GM08714 (cell line): ENCODE measurements at regions not wholly inside any gene's neighbourhood (a gene's known extent, or its start where the extent isn't known, plus 50 kb on each side); places are given as distances from the start of the nearest gene placed in this dataset.

Experiments used
- H3K4me3 ChIP-seq: fragments of 200-500 bp; sonication (Bioruptor generic); 2 replicates; pipeline ENCODE4 v1.5.1; 2014; ENCODE audit warnings: mild to moderate bottlenecking, low read length, inconsistent platforms
- ZNF274 ChIP-seq: IDR thresholded peaks from 2 replicates; pipeline ENCODE4 v1.6.1; 2012; ENCODE audit warnings: mild to moderate bottlenecking, low read depth, low read length

DNA sequence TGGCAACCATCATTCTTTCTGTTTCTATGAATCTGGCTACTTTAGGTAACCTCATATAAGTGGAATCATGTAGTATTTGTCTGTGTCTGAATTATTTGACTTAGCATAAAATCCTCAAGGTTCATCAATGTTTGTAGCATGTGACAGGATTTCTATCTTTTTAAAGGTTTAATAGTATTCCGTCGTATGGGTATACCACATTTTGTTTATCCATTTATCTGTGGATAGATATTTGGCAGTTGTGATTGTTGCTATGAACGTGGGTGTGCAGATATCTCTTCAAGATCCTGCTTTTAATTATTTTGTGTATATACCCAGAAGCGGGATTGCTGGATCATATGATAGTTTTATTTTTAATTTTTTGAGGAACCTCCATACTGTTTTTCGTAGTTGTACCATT lies 421.7 kb downstream of the PCNX1 start:
- TF ChIP-seq ZNF274 = no peak
- H3K4me3 ChIP-seq = no peak overlapping the region

DNA sequence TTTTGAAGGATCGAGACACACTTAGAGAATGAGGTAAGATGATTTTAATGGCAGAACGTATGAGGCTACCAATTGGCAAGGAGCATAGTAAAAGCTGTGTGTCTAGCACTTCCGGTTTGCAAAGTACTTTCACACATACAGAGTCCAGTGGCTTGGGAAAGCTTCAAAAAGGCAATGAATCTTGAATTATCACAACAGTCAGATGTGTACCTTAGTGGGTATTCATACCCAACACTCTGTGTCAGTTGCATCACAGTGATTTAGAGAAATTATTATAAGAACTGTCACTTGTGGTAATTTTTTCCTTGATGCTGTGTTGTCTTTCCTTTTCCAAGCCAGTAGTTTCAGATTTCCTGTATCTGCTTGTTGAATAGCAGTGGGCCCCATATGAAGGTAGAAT lies 424.1 kb downstream of the PCNX1 start:
- H3K4me3 ChIP-seq = no peak overlapping the region
- TF ChIP-seq ZNF274 = no peak

DNA sequence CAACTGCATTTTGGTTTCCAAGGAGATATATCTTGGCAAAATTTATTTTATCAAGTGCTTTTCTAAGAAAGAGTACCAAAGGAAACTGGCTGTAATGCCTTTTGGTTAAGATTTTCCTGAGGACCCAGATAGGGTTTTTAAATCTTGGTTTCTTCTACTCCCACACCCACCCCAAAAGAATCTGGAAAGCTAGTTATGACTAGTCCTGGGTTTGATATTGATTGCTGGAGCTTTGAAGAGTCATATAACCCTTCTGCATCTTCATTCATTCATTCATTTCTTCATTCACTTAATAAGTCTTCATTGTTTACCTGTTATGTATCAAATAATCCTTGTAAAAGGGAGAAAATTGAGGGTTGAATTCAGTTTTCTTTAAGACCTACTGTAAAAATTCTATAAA lies 425.2 kb downstream of the PCNX1 start:
- H3K4me3 ChIP-seq = no peak overlapping the region
- no peak for TF ChIP-seq ZNF274

DNA sequence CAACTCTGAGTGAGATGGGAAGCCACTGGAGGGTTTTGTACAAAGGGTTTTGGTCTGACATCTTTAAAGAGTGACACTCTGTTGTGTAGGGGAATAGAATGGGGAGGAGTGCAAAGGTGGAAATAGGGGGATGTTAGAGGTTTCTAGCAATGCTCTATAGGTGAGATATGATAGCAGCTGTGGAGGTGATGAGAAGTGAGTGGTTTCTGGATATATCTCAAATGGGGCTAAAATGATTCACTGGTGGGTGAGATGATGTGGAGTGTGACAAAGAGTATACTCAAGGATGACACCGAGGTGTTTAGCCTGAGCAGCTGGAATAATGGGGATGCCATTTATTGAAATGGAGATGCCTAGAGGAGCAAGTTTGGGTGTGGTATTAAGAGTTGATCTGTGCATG lies 426.4 kb downstream of the PCNX1 start:
- no peak for TF ChIP-seq ZNF274
- H3K4me3 ChIP-seq = no peak overlapping the region

DNA sequence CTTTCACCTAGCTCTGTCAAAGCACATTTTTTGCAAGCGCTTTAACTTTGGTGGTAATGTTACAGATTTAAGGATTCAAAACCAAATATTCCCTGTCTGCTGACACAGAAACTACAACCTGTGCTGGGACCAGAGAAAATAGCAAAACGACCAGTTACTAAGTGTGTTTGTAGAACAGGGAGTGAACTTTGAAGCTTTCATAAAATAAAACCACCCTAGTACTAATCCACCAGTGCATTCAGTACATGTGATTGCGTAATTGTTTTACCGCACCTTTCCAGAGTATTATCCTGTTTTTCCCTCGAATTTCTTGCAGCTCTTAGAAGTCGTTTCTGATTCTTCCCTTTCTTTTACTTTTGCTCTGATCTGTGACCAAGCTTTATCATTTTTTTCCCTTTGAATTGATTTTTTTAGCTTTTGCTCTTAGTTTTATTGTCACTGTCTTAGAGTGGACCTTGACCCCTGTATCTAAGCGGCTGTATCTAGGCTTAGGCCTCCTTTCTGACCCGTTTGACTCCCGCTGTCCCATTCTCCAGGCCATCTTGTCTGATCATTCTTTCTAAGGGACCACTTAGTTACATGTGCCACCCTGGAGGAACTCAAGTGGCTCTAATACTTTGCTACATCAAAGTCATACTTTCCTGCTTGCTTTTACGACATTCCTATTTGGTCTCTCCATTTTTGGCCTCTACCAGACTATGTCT lies 429.4 kb downstream of the PCNX1 start:
- H3K4me3 ChIP-seq = no peak overlapping the region

DNA sequence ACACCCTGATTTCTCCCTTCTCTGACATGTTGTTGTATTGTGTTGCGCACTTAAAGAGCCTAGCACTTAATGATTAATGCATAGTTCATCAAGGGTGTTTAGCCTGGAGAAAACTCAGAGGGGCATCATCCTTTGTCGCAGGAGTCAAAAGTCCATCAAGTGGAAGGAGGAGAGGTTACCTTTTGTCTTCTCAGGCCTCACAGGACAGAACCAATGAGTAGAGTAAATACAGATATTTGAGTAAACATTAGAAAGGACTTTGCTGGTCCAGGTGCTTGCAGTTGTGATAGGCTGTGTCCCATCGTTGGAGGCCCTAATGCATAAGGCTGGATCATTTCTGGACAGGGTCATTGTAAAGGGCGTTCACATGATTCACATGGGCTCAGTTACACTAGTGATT lies 430.9 kb downstream of the PCNX1 start:
- TF ChIP-seq ZNF274 = no peak
- no peak overlapping the region for H3K4me3 ChIP-seq

More for the DNA sequence above, 429.4 kb downstream of the PCNX1 start:
- no peak for TF ChIP-seq ZNF274

DNA sequence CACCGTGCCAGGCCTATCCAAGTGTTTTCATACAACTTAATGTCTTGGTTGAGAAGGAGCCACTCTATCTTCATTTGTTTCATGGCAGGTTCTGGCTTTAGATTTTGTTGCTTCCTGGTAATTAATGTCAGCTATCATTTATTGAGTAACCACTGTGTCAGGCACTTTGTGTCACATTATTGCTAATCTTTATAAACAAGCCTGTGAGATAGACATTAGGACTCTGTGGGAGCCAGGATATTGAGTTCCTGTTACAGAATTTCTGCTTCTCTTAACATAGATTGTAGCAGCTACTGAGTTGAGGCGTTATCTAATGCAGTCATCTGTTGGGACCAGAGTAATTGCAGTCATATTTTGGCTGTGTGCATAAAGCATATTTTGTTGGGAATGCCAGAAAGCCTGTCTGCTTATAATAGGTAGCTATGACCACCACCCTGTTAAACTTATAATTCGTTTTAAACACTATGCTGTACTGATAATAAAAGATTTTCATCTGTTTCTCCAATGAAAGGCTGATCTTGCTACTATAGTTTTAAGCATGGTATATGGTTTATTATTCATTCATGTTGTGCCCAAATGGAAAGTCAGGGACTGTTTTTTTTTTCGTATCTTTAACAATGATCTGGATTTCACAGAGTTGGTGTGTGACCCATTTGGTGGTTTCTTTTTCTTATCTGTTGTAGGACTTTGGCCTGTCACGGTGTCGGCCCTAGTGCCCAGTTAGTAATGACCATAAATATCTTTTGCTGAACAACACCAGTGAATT lies 432.6 kb downstream of the PCNX1 start:
- no peak for TF ChIP-seq ZNF274
- no peak overlapping the region for H3K4me3 ChIP-seq

DNA sequence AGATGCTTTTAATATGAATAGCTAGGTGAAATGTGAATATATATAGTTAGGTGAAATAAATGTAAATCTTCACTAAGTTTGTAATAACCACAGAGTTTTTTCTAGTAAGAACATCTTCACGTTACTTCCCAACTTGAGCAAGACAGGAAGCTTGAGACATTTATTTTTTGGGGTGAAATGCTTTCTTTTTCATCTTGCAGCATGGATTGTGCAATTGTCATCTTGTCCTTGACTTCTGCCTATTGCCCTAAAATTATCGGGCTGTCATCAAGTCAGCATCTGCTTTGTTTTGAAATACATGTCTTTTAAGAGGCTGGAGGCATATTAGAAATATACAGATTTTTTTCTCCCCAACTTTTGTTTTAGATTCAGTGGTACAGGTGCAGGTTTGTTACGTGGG lies 433.9 kb downstream of the PCNX1 start:
- no peak overlapping the region for H3K4me3 ChIP-seq
- TF ChIP-seq ZNF274 = no peak

DNA sequence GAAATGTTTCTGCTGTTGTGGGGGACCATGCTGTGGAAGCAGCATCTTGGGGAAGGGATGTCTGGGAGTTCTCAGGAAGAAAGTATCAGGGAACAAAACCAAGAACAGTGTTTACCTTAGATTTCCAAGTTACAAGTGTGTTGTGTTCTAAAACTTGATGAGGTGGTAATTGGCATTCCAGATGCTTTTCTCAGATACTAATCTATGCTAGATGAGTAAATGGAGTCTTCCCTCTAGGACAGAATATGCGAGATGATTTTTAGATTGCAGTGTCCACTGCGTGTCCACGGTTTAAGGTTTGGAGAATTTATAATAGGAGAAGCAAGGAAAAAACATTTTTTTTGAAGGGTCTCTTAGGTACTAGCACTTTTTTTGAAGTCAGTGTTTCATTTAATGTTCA lies 436.5 kb downstream of the PCNX1 start:
- no peak for TF ChIP-seq ZNF274
- no peak overlapping the region for H3K4me3 ChIP-seq

DNA sequence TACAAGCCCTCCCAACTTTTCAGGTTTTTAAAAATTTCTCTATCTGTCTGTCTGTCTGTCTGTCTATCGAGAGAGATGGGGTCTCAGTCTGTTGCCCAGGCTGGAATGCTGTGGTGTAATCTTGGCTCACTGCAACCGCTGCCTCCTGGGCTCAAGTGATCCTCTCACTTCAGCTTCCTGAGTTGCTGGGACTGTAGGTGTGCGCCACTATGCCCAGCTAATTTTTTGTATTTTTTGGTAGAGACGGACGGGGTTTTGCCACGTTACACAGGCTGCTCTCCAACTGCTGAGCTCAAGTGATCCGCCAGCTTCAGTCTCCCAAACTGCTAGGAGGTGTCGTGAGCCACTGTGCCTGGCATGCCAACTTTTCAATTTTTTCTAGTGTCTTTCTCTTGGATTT lies 437.2 kb downstream of the PCNX1 start:
- no peak overlapping the region for H3K4me3 ChIP-seq
- TF ChIP-seq ZNF274 = no peak

DNA sequence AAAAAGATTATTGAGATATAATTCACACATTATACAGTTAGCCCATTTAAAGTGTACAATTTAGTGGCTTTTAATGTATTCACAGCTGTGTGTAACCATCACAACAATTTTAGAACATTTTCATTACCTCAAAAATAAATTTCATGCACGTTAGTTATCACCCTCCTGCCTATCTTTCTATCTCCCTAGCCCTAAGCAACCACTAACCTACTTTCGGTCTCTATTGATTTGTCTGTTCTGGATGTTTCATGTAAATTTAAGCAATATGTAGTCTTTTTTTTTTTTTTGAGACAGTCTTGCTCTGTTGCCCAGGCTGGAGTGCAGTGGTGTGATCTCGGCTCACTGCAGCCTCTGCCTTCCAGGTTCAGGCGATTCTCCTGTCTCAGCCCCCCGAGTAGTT lies 439.4 kb downstream of the PCNX1 start:
- TF ChIP-seq ZNF274 = no peak
- no peak overlapping the region for H3K4me3 ChIP-seq

DNA sequence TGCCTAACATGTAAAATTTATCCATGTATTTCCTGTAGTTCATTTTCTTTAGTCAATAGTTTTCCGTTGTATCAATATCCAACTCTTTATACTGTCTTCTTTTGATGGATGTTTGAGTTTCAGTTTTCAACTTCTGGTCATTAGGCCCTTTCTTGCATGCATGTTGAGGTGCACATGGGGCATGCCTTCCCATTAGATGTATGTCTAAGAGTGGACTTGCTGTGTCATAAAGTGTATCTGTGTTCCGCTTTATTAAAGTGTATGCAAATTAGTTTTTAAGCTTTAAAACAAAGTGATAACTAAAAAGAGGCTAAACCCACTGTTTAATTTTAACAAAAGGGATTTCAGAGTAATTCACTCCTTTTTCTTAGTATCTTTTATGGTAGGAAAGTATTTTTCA lies 441.1 kb downstream of the PCNX1 start:
- no peak overlapping the region for H3K4me3 ChIP-seq
- no peak for TF ChIP-seq ZNF274

DNA sequence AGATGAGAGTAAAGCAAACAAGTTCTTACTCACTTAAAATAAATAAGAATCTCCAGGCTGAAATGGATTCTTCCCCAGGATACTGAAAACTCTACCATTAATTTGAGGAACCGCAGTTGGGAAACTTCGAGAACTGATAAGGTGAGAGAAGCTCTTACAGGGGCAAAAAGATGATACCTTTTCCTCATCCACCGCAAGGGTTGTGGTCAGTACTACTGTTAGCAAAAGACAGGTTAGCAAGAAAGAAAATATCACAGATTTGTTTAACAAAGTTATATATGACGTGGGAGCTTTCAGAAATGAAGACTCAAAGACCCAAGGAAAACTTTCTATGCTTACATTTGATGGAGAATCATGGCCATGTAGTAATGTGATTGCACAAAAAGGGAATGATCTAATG lies 441.6 kb downstream of the PCNX1 start:
- no peak for TF ChIP-seq ZNF274
- no peak overlapping the region for H3K4me3 ChIP-seq

DNA sequence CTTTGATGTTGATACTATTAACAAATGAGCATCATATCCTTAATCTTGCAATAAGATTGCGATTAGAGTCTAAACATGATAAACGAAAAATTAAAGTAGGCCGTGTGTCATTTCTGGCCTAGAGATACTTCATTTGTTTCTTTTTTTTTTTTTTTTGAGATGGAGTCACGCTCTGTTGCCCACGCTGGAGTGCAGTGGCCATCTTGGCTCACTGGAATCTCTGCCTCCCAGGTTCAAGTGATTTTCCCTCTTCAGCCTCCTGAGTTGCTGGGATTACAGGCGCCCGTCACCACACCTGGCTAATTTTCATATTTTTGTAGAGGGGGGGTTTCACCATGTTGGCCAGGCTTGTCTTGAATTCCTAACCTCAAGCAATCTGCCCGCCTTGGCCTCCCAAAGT lies 446.9 kb downstream of the PCNX1 start:
- TF ChIP-seq ZNF274 = no peak
- H3K4me3 ChIP-seq = no peak overlapping the region

DNA sequence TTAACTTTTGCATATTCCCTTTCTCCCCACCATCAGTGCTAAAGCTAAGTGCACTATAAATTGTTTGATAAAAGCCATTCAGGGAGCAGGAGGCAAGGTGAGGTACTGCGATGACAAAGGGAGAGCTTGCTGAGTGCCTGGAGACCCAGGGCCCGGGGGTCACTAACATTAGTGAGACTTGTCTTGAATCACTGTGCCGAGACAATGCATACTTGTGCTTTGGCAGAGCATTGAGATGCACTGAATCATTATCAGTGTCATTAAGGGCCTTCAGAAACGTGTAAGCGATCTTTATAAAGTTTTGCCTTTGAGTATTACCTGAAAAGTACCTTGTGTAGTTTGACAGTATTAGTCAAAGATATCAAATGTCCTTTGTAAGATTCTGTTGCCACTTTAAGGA lies 447.5 kb downstream of the PCNX1 start:
- H3K4me3 ChIP-seq = no peak overlapping the region

More for the DNA sequence above, 447.5 kb downstream of the PCNX1 start:
- no peak for TF ChIP-seq ZNF274
